ENCODE measurements at regions not wholly inside any gene's neighbourhood (a gene's known extent, or its start where the extent isn't known, plus 50 kb on each side); places are given as distances from the start of the nearest gene placed in this dataset.
"Not testable (repeated sequence)": the region's sequence is repeated elsewhere in the genome, so short reads cannot be mapped to it uniquely, and the experiment has no call there.

DNA sequence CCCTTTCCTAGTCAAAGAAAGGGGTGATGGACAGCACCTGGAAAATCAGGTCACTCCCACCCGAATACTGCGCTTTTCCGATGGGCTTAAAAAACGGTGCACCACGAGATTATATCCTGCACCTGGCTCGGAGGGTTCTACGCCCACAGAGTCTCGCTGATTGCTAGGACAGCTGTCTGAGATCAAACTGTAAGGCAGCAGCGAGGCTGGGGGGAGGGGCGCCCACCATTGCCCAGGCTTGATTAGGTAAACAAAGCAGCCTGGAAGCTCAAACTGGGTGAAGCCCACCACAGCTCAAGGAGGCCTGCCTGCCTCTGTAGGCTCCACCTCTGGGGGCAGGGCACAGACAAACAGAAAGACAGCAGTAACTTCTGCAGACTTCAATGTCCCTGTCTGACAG, 783.4 kb downstream of the NSUN3 start:
- not testable (repeated sequence) for TF ChIP-seq POLR2A (IDR thresholded peaks at IDR 0.05)
- TF ChIP-seq, protein P1, sequence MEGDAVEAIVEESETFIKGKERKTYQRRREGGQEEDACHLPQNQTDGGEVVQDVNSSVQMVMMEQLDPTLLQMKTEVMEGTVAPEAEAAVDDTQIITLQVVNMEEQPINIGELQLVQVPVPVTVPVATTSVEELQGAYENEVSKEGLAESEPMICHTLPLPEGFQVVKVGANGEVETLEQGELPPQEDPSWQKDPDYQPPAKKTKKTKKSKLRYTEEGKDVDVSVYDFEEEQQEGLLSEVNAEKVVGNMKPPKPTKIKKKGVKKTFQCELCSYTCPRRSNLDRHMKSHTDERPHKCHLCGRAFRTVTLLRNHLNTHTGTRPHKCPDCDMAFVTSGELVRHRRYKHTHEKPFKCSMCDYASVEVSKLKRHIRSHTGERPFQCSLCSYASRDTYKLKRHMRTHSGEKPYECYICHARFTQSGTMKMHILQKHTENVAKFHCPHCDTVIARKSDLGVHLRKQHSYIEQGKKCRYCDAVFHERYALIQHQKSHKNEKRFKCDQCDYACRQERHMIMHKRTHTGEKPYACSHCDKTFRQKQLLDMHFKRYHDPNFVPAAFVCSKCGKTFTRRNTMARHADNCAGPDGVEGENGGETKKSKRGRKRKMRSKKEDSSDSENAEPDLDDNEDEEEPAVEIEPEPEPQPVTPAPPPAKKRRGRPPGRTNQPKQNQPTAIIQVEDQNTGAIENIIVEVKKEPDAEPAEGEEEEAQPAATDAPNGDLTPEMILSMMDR (IDR thresholded peaks at IDR 0.05), result not testable (repeated sequence)
